ENCODE measurements at regions not wholly inside any gene's neighbourhood (a gene's known extent, or its start where the extent isn't known, plus 50 kb on each side); places are given as distances from the start of the nearest gene placed in this dataset.

DNA sequence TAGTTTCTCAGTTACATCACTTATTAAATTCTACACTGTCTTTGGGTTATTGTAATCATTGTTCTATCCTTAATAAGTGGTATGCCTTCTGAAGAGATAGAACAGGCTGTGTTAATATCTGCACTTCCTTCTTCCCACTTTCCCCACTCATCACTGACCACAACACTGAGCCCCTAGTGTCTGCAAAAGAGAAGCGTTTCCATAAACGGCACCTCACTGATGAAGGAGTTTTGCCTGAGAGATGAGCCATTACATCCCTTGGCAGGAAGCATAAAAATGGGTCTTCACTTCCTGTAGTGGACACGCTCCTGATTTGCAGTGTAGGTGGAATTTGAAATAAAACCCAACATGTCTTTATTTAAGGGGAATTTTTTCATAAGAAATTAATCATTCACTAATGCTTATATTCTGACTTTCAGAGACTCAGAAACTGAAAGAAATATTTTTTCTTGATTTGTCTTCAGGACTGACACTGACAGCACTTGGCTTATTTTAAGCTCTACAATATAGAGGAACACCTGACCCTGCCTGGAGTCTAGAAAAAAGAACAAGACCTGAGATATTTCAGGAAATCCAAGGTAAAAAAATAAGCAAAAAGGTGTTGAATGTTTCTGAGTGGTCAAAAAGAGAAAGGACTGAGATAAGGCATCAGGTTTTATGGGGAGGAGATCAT lies 275.3 kb downstream of the RAD51AP2 start:
- in situ Hi-C loops (cut with HindIII; ENCODE audit: low pct_ligation_motif_present, low sequenced_read_pairs): no loop called here
- no peaks in the 10 kb centered on the region for H3K27me3 ChIP-seq (replicated peaks)
- TF ChIP-seq, protein P1, sequence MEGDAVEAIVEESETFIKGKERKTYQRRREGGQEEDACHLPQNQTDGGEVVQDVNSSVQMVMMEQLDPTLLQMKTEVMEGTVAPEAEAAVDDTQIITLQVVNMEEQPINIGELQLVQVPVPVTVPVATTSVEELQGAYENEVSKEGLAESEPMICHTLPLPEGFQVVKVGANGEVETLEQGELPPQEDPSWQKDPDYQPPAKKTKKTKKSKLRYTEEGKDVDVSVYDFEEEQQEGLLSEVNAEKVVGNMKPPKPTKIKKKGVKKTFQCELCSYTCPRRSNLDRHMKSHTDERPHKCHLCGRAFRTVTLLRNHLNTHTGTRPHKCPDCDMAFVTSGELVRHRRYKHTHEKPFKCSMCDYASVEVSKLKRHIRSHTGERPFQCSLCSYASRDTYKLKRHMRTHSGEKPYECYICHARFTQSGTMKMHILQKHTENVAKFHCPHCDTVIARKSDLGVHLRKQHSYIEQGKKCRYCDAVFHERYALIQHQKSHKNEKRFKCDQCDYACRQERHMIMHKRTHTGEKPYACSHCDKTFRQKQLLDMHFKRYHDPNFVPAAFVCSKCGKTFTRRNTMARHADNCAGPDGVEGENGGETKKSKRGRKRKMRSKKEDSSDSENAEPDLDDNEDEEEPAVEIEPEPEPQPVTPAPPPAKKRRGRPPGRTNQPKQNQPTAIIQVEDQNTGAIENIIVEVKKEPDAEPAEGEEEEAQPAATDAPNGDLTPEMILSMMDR (IDR thresholded peaks at IDR 0.05; ENCODE audit: low read depth, low read length, missing control alignments): no peak
- no peak overlapping the region for H3K27ac ChIP-seq
- no peaks in the 10 kb centered on the region for H3K36me3 ChIP-seq (replicated peaks)
- DNase-seq: no peak
- no peak overlapping the region for H3K4me3 ChIP-seq (ENCODE audit: low read depth, low read length)

DNA sequence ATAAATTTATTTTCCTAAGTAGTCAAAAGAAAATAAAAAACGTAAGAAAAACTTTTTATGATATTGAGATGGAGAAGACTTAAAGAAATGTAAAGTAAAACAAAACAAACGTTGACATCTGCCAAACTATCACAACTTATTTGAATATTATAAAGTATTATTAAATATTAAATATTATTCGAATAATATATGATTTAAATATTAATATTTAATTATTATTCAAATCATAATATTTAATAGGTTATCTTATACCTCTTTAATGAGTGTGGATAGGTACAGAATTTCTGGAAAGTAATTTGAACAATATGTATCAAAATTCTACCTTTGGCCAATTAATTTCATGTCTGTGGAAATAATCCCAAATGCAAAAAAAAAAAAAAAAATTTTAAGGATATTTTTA lies 278.7 kb downstream of the RAD51AP2 start:
- Histone ChIP-seq H3K27ac (no peak overlapping the region), H3K4me3 (ENCODE audit: low read depth, low read length) (no peak overlapping the region), H3K27me3 (replicated peaks) (no peaks in the 10 kb centered on the region), H3K36me3 (replicated peaks) (no peaks in the 10 kb centered on the region)
- TF ChIP-seq, protein P1 (IDR thresholded peaks at IDR 0.05; ENCODE audit: low read depth, low read length, missing control alignments): no peak
- in situ Hi-C loops (cut with HindIII; ENCODE audit: low pct_ligation_motif_present, low sequenced_read_pairs): no loop called here
- no peak for DNase-seq

DNA sequence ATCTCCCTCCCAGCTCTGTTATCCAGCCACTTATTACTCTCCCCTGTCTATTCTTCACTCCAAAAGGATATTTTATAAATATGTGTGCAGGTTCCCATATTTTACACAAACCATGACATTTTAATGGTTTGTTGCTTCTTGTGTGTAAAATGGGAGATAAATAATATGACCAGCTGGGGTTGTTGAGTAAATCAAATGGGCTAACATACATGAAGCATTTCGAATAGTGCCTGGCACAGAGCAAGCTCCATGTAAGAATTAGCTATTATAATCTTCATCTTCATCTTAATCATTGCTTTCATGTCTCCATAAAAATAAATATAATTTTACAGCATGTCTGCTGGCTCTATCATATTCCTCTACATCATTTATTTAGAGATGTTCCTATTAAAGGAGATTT lies 283.1 kb downstream of the RAD51AP2 start:
- TF ChIP-seq, protein P1 (IDR thresholded peaks at IDR 0.05; ENCODE audit: low read depth, low read length, missing control alignments): no peak
- Histone ChIP-seq H3K4me3 (ENCODE audit: low read depth, low read length) (no peak overlapping the region), H3K36me3 (replicated peaks) (no peaks in the 10 kb centered on the region), H3K27me3 (replicated peaks) (no peaks in the 10 kb centered on the region), H3K27ac (no peak overlapping the region)
- in situ Hi-C loops (cut with HindIII; ENCODE audit: low pct_ligation_motif_present, low sequenced_read_pairs): no loop called here
- no peak for DNase-seq

DNA sequence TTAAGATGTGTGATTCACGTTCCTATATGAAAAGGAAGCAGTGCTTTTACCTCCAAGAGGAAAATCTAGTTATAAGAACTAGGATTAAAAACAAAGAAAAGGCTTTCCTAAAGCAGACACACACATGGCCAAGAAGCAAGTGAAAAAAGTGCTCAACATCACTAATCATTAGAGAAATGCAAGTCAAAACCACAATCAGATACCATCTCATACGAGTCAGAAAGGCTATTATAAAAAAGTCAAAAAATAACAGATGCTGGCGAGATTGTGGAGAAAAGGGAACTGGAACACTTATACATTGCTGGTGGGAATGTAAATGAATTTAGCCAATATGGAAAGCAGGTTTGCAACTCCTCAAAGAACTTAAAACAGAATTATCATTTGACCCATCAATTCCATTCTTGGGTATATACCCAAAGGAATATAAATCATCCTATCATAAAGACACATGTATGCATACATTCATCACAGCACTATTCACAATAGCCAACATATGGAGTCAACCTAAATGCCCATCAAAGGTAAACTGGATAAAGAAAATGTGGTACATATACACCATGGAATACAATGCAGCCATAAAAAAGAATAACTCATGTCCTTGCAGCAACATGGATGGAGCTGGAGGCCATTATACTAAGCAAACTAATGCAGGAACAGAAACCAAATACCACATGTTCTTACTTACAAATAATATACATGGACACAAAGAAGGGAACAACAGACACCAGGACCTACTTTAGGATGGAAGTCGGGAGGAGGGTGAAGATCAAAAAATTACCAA lies 285.3 kb downstream of the RAD51AP2 start:
- Histone ChIP-seq H3K4me3 (ENCODE audit: low read depth, low read length) (no peak overlapping the region), H3K36me3 (replicated peaks) (no peaks in the 10 kb centered on the region), H3K27ac (no peak overlapping the region), H3K27me3 (replicated peaks) (no peaks in the 10 kb centered on the region)
- in situ Hi-C loops (cut with HindIII; ENCODE audit: low pct_ligation_motif_present, low sequenced_read_pairs): no loop called here
- TF ChIP-seq, protein P1 (IDR thresholded peaks at IDR 0.05; ENCODE audit: low read depth, low read length, missing control alignments): no peak
- no peak for DNase-seq

DNA sequence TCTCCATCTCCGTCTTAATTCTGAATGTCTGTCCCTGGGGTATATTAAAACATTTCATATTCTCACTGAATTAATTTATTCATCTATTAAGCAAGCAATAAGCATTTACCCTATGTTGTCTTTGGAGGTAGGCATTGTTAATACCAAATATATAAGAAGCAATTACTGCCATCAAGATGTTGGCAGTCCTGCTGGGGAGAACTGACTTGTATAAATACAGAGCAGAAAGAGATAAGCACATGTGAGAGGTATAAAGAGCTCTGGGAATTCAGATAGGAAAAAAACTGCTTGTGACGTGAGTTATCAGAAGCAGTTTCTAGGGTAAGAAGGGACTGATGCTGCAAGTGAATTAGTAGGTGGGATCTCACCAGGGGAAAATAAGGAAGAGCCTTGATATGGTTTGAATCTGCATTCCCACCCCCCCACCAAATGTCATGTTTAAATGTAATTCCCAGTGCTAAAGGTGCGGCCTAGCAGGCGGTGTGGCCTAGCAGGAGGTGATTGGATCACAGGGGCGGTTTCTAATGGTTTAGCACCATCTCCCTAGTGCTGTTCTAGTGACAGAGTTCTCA lies 286.8 kb downstream of the RAD51AP2 start:
- H3K27me3 ChIP-seq (replicated peaks): no peaks in the 10 kb centered on the region
- TF ChIP-seq, protein P1 (IDR thresholded peaks at IDR 0.05; ENCODE audit: low read depth, low read length, missing control alignments): no peak
- H3K36me3 ChIP-seq (replicated peaks): no peaks in the 10 kb centered on the region
- H3K27ac ChIP-seq: no peak overlapping the region
- H3K4me3 ChIP-seq (ENCODE audit: low read depth, low read length): no peak overlapping the region
- no peak for DNase-seq
- in situ Hi-C loops (cut with HindIII; ENCODE audit: low pct_ligation_motif_present, low sequenced_read_pairs): no loop called here

All from brain microvascular endothelial cell (primary cell).